Neural cell (in vitro differentiated cells): ENCODE measurements at regions not wholly inside any gene's neighbourhood (a gene's known extent, or its start where the extent isn't known, plus 50 kb on each side); places are given as distances from the start of the nearest gene placed in this dataset.

ENCODE experiments used
- H2AFZ ChIP-seq: fragments of 200-600, 300-800 bp; sonication (generic), shearing (Covaris generic); 2 replicates; pipeline ENCODE4 v1.6.0; 2014; ENCODE audit warnings: low read depth, mild to moderate bottlenecking, antibody characterized with exemption, low read length, moderate library complexity
- H3F3A ChIP-seq: fragments of 200-600 bp; shearing (Covaris generic); 2 replicates; pipeline ENCODE4 v1.6.1; 2016; ENCODE audit warnings: mild to moderate bottlenecking, moderate library complexity, mixed read lengths, antibody characterized with exemption, low read length; ENCODE audit not compliant: insufficient read depth, poor library complexity, severe bottlenecking
- H3K27ac ChIP-seq: fragments of 200-600, 300-800 bp; sonication (generic), shearing (Covaris generic); 2 replicates; pipeline ENCODE4 v1.5.1; 2014; ENCODE audit warnings: mild to moderate bottlenecking, low read length, moderate library complexity
- H3K27me3 ChIP-seq: fragments of 300-800, 200-600 bp; sonication (generic), shearing (Covaris generic); 2 replicates; pipeline ENCODE4 v1.6.0; 2014; ENCODE audit warnings: mild to moderate bottlenecking, low read depth, low read length, moderate library complexity; ENCODE audit not compliant: insufficient read depth
- H3K36me3 ChIP-seq: fragments of 300-800, 200-600 bp; sonication (generic), shearing (Covaris generic); 2 replicates; pipeline ENCODE4 v1.5.1; 2014; ENCODE audit warnings: mild to moderate bottlenecking, antibody characterized with exemption, low read length, moderate library complexity; ENCODE audit not compliant: insufficient read depth
- H3K4me2 ChIP-seq: fragments of 300-800, 200-600 bp; sonication (generic), shearing (Covaris generic); 2 replicates; pipeline ENCODE4 v1.6.0; 2014; ENCODE audit warnings: mild to moderate bottlenecking, low read length
- H3K4me3 ChIP-seq: fragments of 300-800, 200-600 bp; sonication (generic), shearing (Covaris generic); 2 replicates; pipeline ENCODE4 v1.5.1; 2014; ENCODE audit warnings: mild to moderate bottlenecking, low read length, moderate library complexity
- H3K79me2 ChIP-seq: fragments of 200-600 bp; shearing (Covaris generic); replicated peaks from 2 replicates; pipeline ENCODE4 v1.6.0; 2014; ENCODE audit warnings: mild to moderate bottlenecking, low read length, moderate library complexity; ENCODE audit not compliant: insufficient read depth
- H3K9ac ChIP-seq: fragments of 300-800, 200-600 bp; sonication (generic), shearing (Covaris generic); 2 replicates; pipeline ENCODE4 v1.6.1; 2016; ENCODE audit warnings: mild to moderate bottlenecking, low read length, mixed read lengths
- H3K9me2 ChIP-seq: fragments of 200-600 bp; shearing (Covaris generic); 2 replicates; pipeline ENCODE4 v1.6.1; 2016; ENCODE audit warnings: mild to moderate bottlenecking, low read length, mixed read lengths; ENCODE audit not compliant: insufficient read depth
- H3K9me3 ChIP-seq: fragments of 200-600, 300-800 bp; sonication (generic), shearing (Covaris generic); 2 replicates; pipeline ENCODE4 v1.6.1; 2016; ENCODE audit warnings: mild to moderate bottlenecking, mixed run types, low read length, moderate library complexity, mixed read lengths
- H4K20me1 ChIP-seq: fragments of 200-600 bp; shearing (Covaris generic); 2 replicates; pipeline ENCODE4 v1.6.1; 2016; ENCODE audit warnings: mild to moderate bottlenecking, mixed run types; ENCODE audit not compliant: insufficient read depth
- EP300 ChIP-seq: fragments of 450-650 bp; conservative IDR thresholded peaks from 2 replicates; pipeline ENCODE4 v1.6.1; 2014; ENCODE audit warnings: antibody characterized with exemption, mild to moderate bottlenecking, moderate library complexity; ENCODE audit not compliant: poor library complexity, severe bottlenecking
- EZH2 ChIP-seq: fragments of 200-600, 300-800 bp; shearing (Covaris generic), sonication (generic); IDR thresholded peaks from 2 replicates; pipeline ENCODE4 v1.6.1; 2014; ENCODE audit warnings: antibody characterized with exemption, low read length, borderline replicate concordance, mild to moderate bottlenecking; ENCODE audit not compliant: insufficient read depth, poor library complexity, severe bottlenecking
- MXI1 ChIP-seq: fragments of 450-650 bp; conservative IDR thresholded peaks from 2 replicates; pipeline ENCODE4 v1.6.1; 2014; ENCODE audit warnings: antibody characterized with exemption, mild to moderate bottlenecking; ENCODE audit not compliant: poor library complexity, severe bottlenecking
- POLR2AphosphoS5 ChIP-seq: IDR thresholded peaks from 2 replicates; pipeline ENCODE4 v1.6.1; 2012
- RAD21 ChIP-seq: fragments of 450-650 bp; conservative IDR thresholded peaks from 2 replicates; pipeline ENCODE4 v1.6.1; 2014; ENCODE audit warnings: antibody characterized with exemption, mild to moderate bottlenecking, moderate library complexity
- SMC3 ChIP-seq: fragments of 450-650 bp; conservative IDR thresholded peaks from 2 replicates; pipeline ENCODE4 v1.6.1; 2014; ENCODE audit warnings: antibody characterized with exemption, mild to moderate bottlenecking, moderate library complexity; ENCODE audit not compliant: poor library complexity
- TAF1 ChIP-seq: IDR thresholded peaks from 2 replicates; pipeline ENCODE4 v1.6.1; 2012; ENCODE audit warnings: low read depth
- TF ChIP-seq, protein P1 (sequence below): IDR thresholded peaks from 2 replicates; pipeline ENCODE4 v1.6.1; 2012; ENCODE audit warnings: borderline replicate concordance
- TF ChIP-seq, protein P2 (sequence below): fragments of 450-650 bp; IDR thresholded peaks from 2 replicates; pipeline ENCODE4 v1.5.1; 2014; ENCODE audit warnings: antibody characterized with exemption, mild to moderate bottlenecking, moderate library complexity; ENCODE audit not compliant: poor library complexity, severe bottlenecking

DNA sequence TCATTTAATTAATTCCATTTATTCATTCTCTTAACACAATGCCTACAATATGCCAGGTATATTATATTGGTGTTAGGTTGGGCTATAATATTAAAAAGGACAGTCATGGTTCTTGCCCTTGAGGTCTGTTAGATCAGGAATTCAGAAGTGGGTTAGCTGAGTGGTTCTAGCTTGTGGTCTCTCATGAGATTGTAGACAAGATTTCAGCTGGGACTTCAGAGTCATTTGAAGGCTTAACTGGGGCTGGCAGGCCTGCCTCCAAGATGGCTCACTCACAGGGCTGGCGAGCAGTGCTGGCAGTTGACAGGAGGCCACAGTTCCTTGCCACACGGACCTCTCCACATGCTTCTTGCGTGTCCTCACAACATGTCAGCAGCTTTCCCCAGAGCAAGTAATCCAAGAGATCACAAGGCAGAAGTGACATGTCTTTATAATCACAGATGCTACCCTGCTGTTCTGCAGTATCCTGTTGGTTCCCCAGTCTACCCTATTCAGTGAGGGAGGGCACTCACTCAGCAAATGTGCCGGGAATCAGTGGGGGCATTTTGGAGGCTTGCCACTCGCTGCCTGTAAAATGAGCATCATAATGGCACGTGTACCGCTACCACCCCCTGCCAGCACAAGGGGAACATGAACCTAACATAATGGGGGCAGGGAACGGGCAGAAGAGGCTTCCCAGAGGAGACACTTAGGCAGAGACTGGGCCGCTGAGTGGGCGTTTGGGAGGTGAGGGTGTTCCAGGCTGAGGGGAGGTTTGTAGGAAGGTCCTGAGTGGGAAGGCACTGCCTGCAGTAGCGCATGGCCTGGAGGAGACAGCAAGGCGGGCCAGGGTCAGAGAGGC, 70.0 kb downstream of the EXOSC2 start:
- Histone ChIP-seq H3K9me3 (no peaks in the 10 kb centered on the region), H3F3A (no peaks in the 10 kb centered on the region), H3K27me3 (no peaks in the 10 kb centered on the region), H3K4me3 (no peak overlapping the region), H3K36me3 (no peaks in the 10 kb centered on the region), H3K79me2 (no peaks in the 10 kb centered on the region), H3K9me2 (no peaks in the 10 kb centered on the region), H2AFZ (no peak overlapping the region), H3K27ac (no peak overlapping the region), H4K20me1 (no peaks in the 10 kb centered on the region), H3K9ac (no peak overlapping the region), H3K4me2 (no peak overlapping the region)
- TF ChIP-seq EZH2: no peak
- TF ChIP-seq TAF1: no peak
- TF ChIP-seq POLR2AphosphoS5: no peak
- no peak for TF ChIP-seq MXI1
- TF ChIP-seq RAD21: no peak
- TF ChIP-seq SMC3: no peak
- no peak for TF ChIP-seq EP300
- TF ChIP-seq, protein P1, sequence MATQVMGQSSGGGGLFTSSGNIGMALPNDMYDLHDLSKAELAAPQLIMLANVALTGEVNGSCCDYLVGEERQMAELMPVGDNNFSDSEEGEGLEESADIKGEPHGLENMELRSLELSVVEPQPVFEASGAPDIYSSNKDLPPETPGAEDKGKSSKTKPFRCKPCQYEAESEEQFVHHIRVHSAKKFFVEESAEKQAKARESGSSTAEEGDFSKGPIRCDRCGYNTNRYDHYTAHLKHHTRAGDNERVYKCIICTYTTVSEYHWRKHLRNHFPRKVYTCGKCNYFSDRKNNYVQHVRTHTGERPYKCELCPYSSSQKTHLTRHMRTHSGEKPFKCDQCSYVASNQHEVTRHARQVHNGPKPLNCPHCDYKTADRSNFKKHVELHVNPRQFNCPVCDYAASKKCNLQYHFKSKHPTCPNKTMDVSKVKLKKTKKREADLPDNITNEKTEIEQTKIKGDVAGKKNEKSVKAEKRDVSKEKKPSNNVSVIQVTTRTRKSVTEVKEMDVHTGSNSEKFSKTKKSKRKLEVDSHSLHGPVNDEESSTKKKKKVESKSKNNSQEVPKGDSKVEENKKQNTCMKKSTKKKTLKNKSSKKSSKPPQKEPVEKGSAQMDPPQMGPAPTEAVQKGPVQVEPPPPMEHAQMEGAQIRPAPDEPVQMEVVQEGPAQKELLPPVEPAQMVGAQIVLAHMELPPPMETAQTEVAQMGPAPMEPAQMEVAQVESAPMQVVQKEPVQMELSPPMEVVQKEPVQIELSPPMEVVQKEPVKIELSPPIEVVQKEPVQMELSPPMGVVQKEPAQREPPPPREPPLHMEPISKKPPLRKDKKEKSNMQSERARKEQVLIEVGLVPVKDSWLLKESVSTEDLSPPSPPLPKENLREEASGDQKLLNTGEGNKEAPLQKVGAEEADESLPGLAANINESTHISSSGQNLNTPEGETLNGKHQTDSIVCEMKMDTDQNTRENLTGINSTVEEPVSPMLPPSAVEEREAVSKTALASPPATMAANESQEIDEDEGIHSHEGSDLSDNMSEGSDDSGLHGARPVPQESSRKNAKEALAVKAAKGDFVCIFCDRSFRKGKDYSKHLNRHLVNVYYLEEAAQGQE: no peak
- TF ChIP-seq, protein P2, sequence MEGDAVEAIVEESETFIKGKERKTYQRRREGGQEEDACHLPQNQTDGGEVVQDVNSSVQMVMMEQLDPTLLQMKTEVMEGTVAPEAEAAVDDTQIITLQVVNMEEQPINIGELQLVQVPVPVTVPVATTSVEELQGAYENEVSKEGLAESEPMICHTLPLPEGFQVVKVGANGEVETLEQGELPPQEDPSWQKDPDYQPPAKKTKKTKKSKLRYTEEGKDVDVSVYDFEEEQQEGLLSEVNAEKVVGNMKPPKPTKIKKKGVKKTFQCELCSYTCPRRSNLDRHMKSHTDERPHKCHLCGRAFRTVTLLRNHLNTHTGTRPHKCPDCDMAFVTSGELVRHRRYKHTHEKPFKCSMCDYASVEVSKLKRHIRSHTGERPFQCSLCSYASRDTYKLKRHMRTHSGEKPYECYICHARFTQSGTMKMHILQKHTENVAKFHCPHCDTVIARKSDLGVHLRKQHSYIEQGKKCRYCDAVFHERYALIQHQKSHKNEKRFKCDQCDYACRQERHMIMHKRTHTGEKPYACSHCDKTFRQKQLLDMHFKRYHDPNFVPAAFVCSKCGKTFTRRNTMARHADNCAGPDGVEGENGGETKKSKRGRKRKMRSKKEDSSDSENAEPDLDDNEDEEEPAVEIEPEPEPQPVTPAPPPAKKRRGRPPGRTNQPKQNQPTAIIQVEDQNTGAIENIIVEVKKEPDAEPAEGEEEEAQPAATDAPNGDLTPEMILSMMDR: no peak

DNA sequence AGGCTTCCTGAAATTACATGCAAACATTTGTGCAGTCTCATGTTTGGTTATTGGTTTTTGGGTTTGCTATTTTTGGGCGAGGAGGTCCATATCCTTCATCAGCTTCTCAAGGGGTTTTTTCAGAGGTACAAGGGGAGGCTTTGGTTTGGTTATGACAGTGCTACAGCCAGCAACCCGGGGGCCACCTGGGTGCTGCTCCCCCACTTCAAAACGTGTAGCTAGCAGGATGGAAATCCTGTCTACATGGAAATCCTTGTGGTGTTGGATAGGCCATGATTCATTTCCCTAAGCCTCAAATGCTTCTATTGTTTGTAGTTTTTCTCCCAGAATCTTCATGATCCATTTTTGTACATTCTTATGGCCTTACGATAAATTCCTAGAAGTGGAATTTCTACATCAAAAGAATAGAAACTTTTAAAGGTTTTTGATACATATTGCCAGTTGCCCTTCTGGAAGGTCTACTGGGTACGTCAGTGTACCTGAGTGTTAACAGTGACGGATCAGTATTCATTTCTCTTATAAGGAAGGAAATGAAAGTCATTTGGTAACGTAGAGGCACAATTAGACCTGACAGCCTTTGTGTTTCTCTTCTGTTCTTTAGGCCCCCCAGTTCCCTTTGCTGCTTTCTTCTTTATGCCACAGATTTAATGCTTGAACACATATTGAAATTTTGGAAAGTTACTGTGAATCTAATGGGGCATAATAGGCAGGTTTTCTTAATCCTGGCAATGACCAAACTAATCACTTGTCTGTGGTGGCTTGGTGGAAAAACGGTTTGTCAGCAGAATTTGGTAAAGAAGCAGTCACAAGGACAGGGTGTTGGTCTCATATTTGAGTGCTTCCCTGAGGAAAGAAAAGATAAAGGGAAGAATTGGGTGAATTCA, 69.7 kb upstream of the ABL1 start:
- H3K4me2 ChIP-seq: no peak overlapping the region
- no peaks in the 10 kb centered on the region for H3K9me3 ChIP-seq
- no peak overlapping the region for H3K4me3 ChIP-seq
- no peaks in the 10 kb centered on the region for H3F3A ChIP-seq
- no peaks in the 10 kb centered on the region for H4K20me1 ChIP-seq
- no peaks in the 10 kb centered on the region for H3K9me2 ChIP-seq
- no peak overlapping the region for H3K27ac ChIP-seq
- H2AFZ ChIP-seq: no peak overlapping the region
- TF ChIP-seq EZH2: no peak
- TF ChIP-seq, protein P1: no peak
- no peak for TF ChIP-seq RAD21
- TF ChIP-seq, protein P2: no peak
- TF ChIP-seq TAF1: no peak
- no peak for TF ChIP-seq SMC3
- TF ChIP-seq MXI1: no peak
- no peak for TF ChIP-seq POLR2AphosphoS5
- no peak for TF ChIP-seq EP300
- no peak overlapping the region for H3K9ac ChIP-seq
- no peaks in the 10 kb centered on the region for H3K36me3 ChIP-seq
- no peaks in the 10 kb centered on the region for H3K79me2 ChIP-seq
- no peaks in the 10 kb centered on the region for H3K27me3 ChIP-seq
